ENCODE measurements at regions not wholly inside any gene's neighbourhood (a gene's known extent, or its start where the extent isn't known, plus 50 kb on each side); places are given as distances from the start of the nearest gene placed in this dataset.

GRCh38 chr3:177932750-177933660 is 603.2 kb upstream of the KCNMB2 start:
- no peak for TF ChIP-seq CSRNP3 (CRISPR knock-in tag; IDR thresholded peaks at IDR 0.05)
- TF ChIP-seq TOX (CRISPR knock-in tag; IDR thresholded peaks at IDR 0.05; ENCODE audit: borderline replicate concordance), result no peak
- peak; percentile 86 for TF ChIP-seq ISL1 (CRISPR knock-in tag; IDR thresholded peaks at IDR 0.05)
- no peak for TF ChIP-seq PATZ1 (CRISPR knock-in tag; IDR thresholded peaks at IDR 0.05; ENCODE audit: borderline replicate concordance)
- TF ChIP-seq BACH2 (CRISPR knock-in tag; IDR thresholded peaks at IDR 0.05; ENCODE audit: borderline replicate concordance), result no peak
- no peak for TF ChIP-seq RARB (CRISPR knock-in tag; IDR thresholded peaks at IDR 0.05)
- TF ChIP-seq ZC3H10 (CRISPR knock-in tag; IDR thresholded peaks at IDR 0.05), result no peak
- no peak for TF ChIP-seq ZNF70 (CRISPR knock-in tag; IDR thresholded peaks at IDR 0.05)
- TF ChIP-seq PPARA (CRISPR knock-in tag; IDR thresholded peaks at IDR 0.05; ENCODE audit: borderline replicate concordance), result no peak
- no peak for TF ChIP-seq ZFP30 (CRISPR knock-in tag; IDR thresholded peaks at IDR 0.05)
- no peak for TF ChIP-seq CREB5 (CRISPR knock-in tag; IDR thresholded peaks at IDR 0.05; ENCODE audit: low read depth)
- no peak for TF ChIP-seq SNAI2 (CRISPR knock-in tag; IDR thresholded peaks at IDR 0.05)
- TF ChIP-seq POU6F1 (CRISPR knock-in tag; IDR thresholded peaks at IDR 0.05; ENCODE audit: borderline replicate concordance, low read depth), result no peak

Data from SK-N-SH treated with all-trans-retinoic acid at 6 μM for 48 hours (cell line).